A549 (cell line): ENCODE measurements at regions not wholly inside any gene's neighbourhood (a gene's known extent, or its start where the extent isn't known, plus 50 kb on each side); places are given as distances from the start of the nearest gene placed in this dataset.

ENCODE experiments used
- ATAC-seq, 2 experiments: fragments of 200-7000 bp in 1 of 2; fragments of >200 bp in 1 of 2; cut with Nextera tagmentation in 1 of 2; cut with Tn5 transposase in 1 of 2; 3 replicates each; pipeline versions ENCODE4 v1.8.0 to v1.9.1; 2018 to 2020; ENCODE audit warnings: mild to moderate bottlenecking in 1 of 2, moderate library complexity in 1 of 2
- CTCF ChIA-PET: fragments of 300-600 bp; sonication (Branson Sonifier 250); formaldehyde crosslinking; extraction: SDS; loops from one replicate; lab custom pipeline; 2021; ENCODE audit warnings: antibody characterized with exemption, inconsistent platforms; lab: Yijun Ruan, JAX
- POLR2A ChIA-PET: fragments of 350-600 bp; formaldehyde crosslinking; extraction: SDS; loops from one replicate; lab custom pipeline; 2021; ENCODE audit warnings: antibody characterized with exemption, inconsistent platforms; lab: Yijun Ruan, JAX
- DNase-seq, 2 experiments: peaks; one replicate each; pipeline versions ENCODE4 v3.0.0 to v3.0.0-alpha.2; 2011 to 2016; ENCODE audit warnings: low read depth in 1 of 2, low spot score in 1 of 2
- FAIRE-seq: peaks from 2 replicates; lab custom pipeline; 2011; peaks lifted over from hg19 to GRCh38; lab: Jason Lieb, UNC
- H3K27ac ChIP-seq, 2 experiments: fragments of >200 bp; sonication (Bioruptor Twin); formaldehyde crosslinking; 3 replicates each; pipeline ENCODE4 v1.5.1; 2016 to 2017
- H3K4me1 ChIP-seq: fragments of >200 bp; sonication (Bioruptor Twin); formaldehyde crosslinking; 3 replicates; pipeline ENCODE4 v1.6.1; 2016
- H3K4me2 ChIP-seq: fragments of >200 bp; sonication (Bioruptor Twin); formaldehyde crosslinking; 3 replicates; pipeline ENCODE4 v1.6.1; 2016
- H3K4me3 ChIP-seq: fragments of >200 bp; sonication (Bioruptor Twin); formaldehyde crosslinking; 3 replicates; pipeline ENCODE4 v1.5.1; 2016
- H3K9me3 ChIP-seq: fragments of >200 bp; sonication (Bioruptor Twin); formaldehyde crosslinking; 3 replicates; pipeline ENCODE4 v1.6.1; 2016
- BHLHE40 ChIP-seq: IDR thresholded peaks from 2 replicates; pipeline ENCODE4 v1.6.1; 2012; ENCODE audit warnings: low read depth, low read length, inconsistent platforms
- CBX2 ChIP-seq: fragments of 200-600 bp; sonication (generic); IDR thresholded peaks from 2 replicates; pipeline ENCODE4 v1.6.1; 2016; ENCODE audit warnings: low read depth, mild to moderate bottlenecking, borderline replicate concordance
- CHD2 ChIP-seq: fragments of 150-350 bp; IDR thresholded peaks from 2 replicates; pipeline ENCODE4 v1.6.1; 2014; ENCODE audit warnings: low read length; ENCODE audit not compliant: partially characterized antibody
- CTCF ChIP-seq: fragments of >200 bp; sonication (Bioruptor Twin); formaldehyde crosslinking; IDR thresholded peaks from 3 replicates; pipeline ENCODE4 v1.5.1; 2016
- EHF ChIP-seq: fragments of 250-450 bp; sonication (Bioruptor Pico); IDR thresholded peaks from 2 replicates; pipeline ENCODE4 v1.5.0; 2020; ENCODE audit warnings: mild to moderate bottlenecking
- EP300 ChIP-seq, 2 experiments: fragments of >200 bp; sonication (Bioruptor Twin); formaldehyde crosslinking; IDR thresholded peaks; 2 replicates in 1 of 2; 3 replicates in 1 of 2; pipeline ENCODE4 v1.6.1; 2016 to 2017
- ESRRA ChIP-seq: fragments of 150-350 bp; IDR thresholded peaks from 2 replicates; pipeline ENCODE4 v1.6.1; 2014; ENCODE audit warnings: mild to moderate bottlenecking, low read length, borderline replicate concordance
- HDAC2 ChIP-seq: fragments of 200-600 bp; sonication (generic); IDR thresholded peaks from 2 replicates; pipeline ENCODE4 v1.6.1; 2016
- MAFK ChIP-seq: fragments of 450-650 bp; IDR thresholded peaks from 2 replicates; pipeline ENCODE4 v1.6.1; 2014; ENCODE audit not compliant: partially characterized antibody
- MAZ ChIP-seq: fragments of 150-350 bp; IDR thresholded peaks from 2 replicates; pipeline ENCODE4 v1.6.1; 2014; ENCODE audit warnings: antibody characterized with exemption, low read depth, low read length, borderline replicate concordance
- MYC ChIP-seq: IDR thresholded peaks from 2 replicates; pipeline ENCODE4 v1.6.1; 2012; ENCODE audit warnings: mild to moderate bottlenecking, inconsistent platforms, low read length, improper control_type of control experiment, borderline replicate concordance
- NPAS2 ChIP-seq: fragments of 250-450 bp; sonication (Bioruptor Pico); IDR thresholded peaks from 2 replicates; pipeline ENCODE4 v1.8.0; 2022; ENCODE audit warnings: mild to moderate bottlenecking, moderate library complexity, borderline replicate concordance
- NR3C1 ChIP-seq: fragments of >200 bp; sonication (Bioruptor Twin); formaldehyde crosslinking; IDR thresholded peaks from 3 replicates; pipeline ENCODE4 v1.6.1; 2017
- PHF8 ChIP-seq: fragments of 200-600 bp; sonication (generic); IDR thresholded peaks from 2 replicates; pipeline ENCODE4 v1.6.1; 2016; ENCODE audit warnings: low read depth, mild to moderate bottlenecking, antibody characterized with exemption, moderate library complexity, borderline replicate concordance
- POLR2A ChIP-seq: IDR thresholded peaks from 2 replicates; pipeline ENCODE4 v1.6.1; 2012; ENCODE audit warnings: mild to moderate bottlenecking, low read length
- POLR2AphosphoS2 ChIP-seq: conservative IDR thresholded peaks from 2 replicates; pipeline ENCODE4 v1.6.1; 2012; ENCODE audit warnings: low read length, improper control_type of control experiment, inconsistent platforms
- RCOR1 ChIP-seq: fragments of 150-350 bp; IDR thresholded peaks from 2 replicates; pipeline ENCODE4 v1.6.1; 2014; ENCODE audit warnings: antibody characterized with exemption, low read length, low read depth
- SREBF2 ChIP-seq: fragments of 450-650 bp; IDR thresholded peaks from 2 replicates; pipeline ENCODE4 v1.6.1; 2014; ENCODE audit warnings: mild to moderate bottlenecking, moderate library complexity
- TFCP2L1 ChIP-seq: fragments of 250-450 bp; sonication (Bioruptor Pico); IDR thresholded peaks from 2 replicates; pipeline ENCODE4 v1.5.0; 2021; ENCODE audit warnings: mild to moderate bottlenecking
- ZC3H11A ChIP-seq: fragments of 450-650 bp; IDR thresholded peaks from 2 replicates; pipeline ENCODE4 v1.6.1; 2014; ENCODE audit warnings: antibody characterized with exemption, mild to moderate bottlenecking
- ZFP36 ChIP-seq: fragments of 450-650 bp; IDR thresholded peaks from 2 replicates; pipeline ENCODE4 v1.6.1; 2014; ENCODE audit warnings: borderline replicate concordance; ENCODE audit not compliant: partially characterized antibody
- WGBS: methylation state at CpG from one replicate; pipeline ENCODE4 v1.1.6; 2017; ENCODE audit errors: missing lambda C conversion rate; 5-methylcytosine and 5-hydroxymethylcytosine counted together
- TF ChIP-seq, protein P1 (sequence below): fragments of >200 bp; sonication (Bioruptor Twin); formaldehyde crosslinking; IDR thresholded peaks from 3 replicates; pipeline ENCODE4 v1.6.1; 2016
- TF ChIP-seq, protein P2 (sequence below): fragments of 150-350 bp; IDR thresholded peaks from 2 replicates; pipeline ENCODE4 v1.6.1; 2014; ENCODE audit warnings: low read depth, mild to moderate bottlenecking, low read length
- TF ChIP-seq, protein P3 (sequence below): fragments of 450-650 bp; IDR thresholded peaks from 2 replicates; pipeline ENCODE4 v1.6.1; 2014; ENCODE audit warnings: antibody characterized with exemption
- TF ChIP-seq, protein P4 (sequence below): IDR thresholded peaks from 2 replicates; pipeline ENCODE4 v1.6.1; 2012

DNA sequence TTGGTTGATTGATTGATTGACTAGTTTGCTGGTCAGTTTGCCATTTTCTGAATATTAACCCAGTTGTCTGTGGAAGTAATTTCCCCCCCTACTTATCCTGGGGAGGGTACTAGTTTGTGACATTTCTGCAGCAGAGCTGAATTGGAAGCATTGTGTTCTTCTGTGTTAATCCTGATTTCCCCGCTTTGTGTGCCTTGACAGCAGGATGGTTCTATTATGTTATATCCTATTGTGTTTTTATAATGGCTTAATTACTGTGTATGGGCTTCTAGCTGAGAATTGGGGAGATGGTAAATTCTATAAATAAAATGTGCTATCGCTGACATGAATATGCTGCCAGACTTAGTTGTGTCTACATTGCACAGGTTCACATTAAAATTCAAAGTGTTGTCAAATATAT, 499.7 kb downstream of the COG6 start:
- DNase-seq = no peak
- Histone ChIP-seq H3K4me1 (peaks cover 9% of the 10 kb centered on the region; the same call in 1 of the 3 replicates), H3K27ac (no peak overlapping the region), H3K4me2 (no peak overlapping the region), H3K4me3 (no peak overlapping the region), H3K9me3 (no peaks in the 10 kb centered on the region)
- no peak for FAIRE-seq
- ChIA-PET CTCF (no interaction called here), POLR2A (no interaction called here)
- ATAC-seq = no peak
- WGBS = 98% methylated on average over 2 of the region's 2 CpGs
- TF ChIP-seq TFCP2L1 (CRISPR knock-in tag) = no peak

- Histone ChIP-seq H3K9me3 (no peaks in the 10 kb centered on the region), H3K27ac (no peak overlapping the region), H3K4me1 (no peaks in the 10 kb centered on the region), H3K4me2 (no peak overlapping the region), H3K4me3 (no peak overlapping the region)
- CTCF ChIA-PET = no interaction called here
- WGBS = 30% methylated on average over 1 of the region's 1 CpG
- DNase-seq = no peak
- no peak for ATAC-seq
- POLR2A ChIA-PET = no interaction called here
- no peak for FAIRE-seq
- TF ChIP-seq, protein P1, sequence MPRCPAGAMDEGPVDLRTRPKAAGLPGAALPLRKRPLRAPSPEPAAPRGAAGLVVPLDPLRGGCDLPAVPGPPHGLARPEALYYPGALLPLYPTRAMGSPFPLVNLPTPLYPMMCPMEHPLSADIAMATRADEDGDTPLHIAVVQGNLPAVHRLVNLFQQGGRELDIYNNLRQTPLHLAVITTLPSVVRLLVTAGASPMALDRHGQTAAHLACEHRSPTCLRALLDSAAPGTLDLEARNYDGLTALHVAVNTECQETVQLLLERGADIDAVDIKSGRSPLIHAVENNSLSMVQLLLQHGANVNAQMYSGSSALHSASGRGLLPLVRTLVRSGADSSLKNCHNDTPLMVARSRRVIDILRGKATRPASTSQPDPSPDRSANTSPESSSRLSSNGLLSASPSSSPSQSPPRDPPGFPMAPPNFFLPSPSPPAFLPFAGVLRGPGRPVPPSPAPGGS = no peak
- TF ChIP-seq POLR2AphosphoS2 = no peak
- no peak for TF ChIP-seq EHF (CRISPR knock-in tag)
- no peak for TF ChIP-seq MAFK
- TF ChIP-seq CTCF = no peak
- TF ChIP-seq POLR2A = no peak
- no peak for TF ChIP-seq HDAC2
- no peak for TF ChIP-seq CBX2
- no peak for TF ChIP-seq PHF8
- TF ChIP-seq, protein P2, sequence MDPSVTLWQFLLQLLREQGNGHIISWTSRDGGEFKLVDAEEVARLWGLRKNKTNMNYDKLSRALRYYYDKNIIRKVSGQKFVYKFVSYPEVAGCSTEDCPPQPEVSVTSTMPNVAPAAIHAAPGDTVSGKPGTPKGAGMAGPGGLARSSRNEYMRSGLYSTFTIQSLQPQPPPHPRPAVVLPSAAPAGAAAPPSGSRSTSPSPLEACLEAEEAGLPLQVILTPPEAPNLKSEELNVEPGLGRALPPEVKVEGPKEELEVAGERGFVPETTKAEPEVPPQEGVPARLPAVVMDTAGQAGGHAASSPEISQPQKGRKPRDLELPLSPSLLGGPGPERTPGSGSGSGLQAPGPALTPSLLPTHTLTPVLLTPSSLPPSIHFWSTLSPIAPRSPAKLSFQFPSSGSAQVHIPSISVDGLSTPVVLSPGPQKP = no peak
- TF ChIP-seq, protein P3, sequence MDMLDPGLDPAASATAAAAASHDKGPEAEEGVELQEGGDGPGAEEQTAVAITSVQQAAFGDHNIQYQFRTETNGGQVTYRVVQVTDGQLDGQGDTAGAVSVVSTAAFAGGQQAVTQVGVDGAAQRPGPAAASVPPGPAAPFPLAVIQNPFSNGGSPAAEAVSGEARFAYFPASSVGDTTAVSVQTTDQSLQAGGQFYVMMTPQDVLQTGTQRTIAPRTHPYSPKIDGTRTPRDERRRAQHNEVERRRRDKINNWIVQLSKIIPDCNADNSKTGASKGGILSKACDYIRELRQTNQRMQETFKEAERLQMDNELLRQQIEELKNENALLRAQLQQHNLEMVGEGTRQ = no peak
- no peak for TF ChIP-seq ESRRA
- no peak for TF ChIP-seq EP300 (IDR thresholded peaks at IDR 0.05)
- TF ChIP-seq NPAS2 = no peak
- TF ChIP-seq MAZ = no peak
- no peak for TF ChIP-seq ZFP36
- TF ChIP-seq, protein P4, sequence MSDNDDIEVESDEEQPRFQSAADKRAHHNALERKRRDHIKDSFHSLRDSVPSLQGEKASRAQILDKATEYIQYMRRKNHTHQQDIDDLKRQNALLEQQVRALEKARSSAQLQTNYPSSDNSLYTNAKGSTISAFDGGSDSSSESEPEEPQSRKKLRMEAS = no peak
- no peak for TF ChIP-seq BHLHE40
Observed at GRCh38 chr13:40158218-40158617, 502.8 kb downstream of the COG6 start.

GRCh38 chr13:40158757-40159156, 503.3 kb downstream of the COG6 start:
- FAIRE-seq (no peak), DNase-seq (no peak), ATAC-seq (no peak)
- H3K4me1 ChIP-seq = peaks cover 3% of the 10 kb centered on the region; the same call in 2 of the 3 replicates
- no peak overlapping the region for H3K4me2 ChIP-seq
- CTCF ChIA-PET = no interaction called here
- H3K9me3 ChIP-seq = no peaks in the 10 kb centered on the region
- POLR2A ChIA-PET = no interaction called here
- H3K27ac ChIP-seq = no peak overlapping the region
- no peak overlapping the region for H3K4me3 ChIP-seq
- WGBS = 72% methylated on average over 4 of the region's 4 CpGs
- TF ChIP-seq NR3C1 = no peak
- TF ChIP-seq CTCF = no peak
- TF ChIP-seq, protein P2 = no peak
- no peak for TF ChIP-seq SREBF2
- TF ChIP-seq ZC3H11A = no peak
- no peak for TF ChIP-seq MYC
- TF ChIP-seq, protein P4 = no peak
- TF ChIP-seq RCOR1 = no peak
- TF ChIP-seq CHD2 = no peak
- TF ChIP-seq, protein P3 = no peak
